ENCODE measurements at regions not wholly inside any gene's neighbourhood (a gene's known extent, or its start where the extent isn't known, plus 50 kb on each side); places are given as distances from the start of the nearest gene placed in this dataset.
"Not testable (repeated sequence)": the region's sequence is repeated elsewhere in the genome, so short reads cannot be mapped to it uniquely, and the experiment has no call there.

DNA sequence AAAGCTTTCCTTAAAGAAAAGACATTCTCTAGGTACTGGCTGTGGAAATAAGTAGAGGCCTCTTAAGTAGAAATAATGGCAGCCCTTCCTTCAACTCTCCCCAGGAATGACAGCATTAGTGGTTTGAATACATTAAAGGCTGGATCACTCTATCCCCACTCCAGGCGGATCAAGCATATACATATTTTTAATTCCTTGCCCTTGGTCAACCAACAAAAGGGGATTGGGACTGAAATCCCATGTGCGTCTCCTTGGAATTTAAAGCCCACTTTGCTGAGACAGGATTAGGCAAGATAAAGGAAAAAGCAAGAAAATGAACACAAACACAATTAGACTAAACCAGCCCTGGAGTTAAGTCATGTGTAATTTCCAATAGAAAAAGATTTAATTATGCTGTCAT lies 391.3 kb downstream of the PPP1R2C start:
- intact Hi-C loops (cut with DNase I), result no loop called here
- DNase-seq (no peak), ATAC-seq (ENCODE audit: poor library complexity) (no peak)

DNA sequence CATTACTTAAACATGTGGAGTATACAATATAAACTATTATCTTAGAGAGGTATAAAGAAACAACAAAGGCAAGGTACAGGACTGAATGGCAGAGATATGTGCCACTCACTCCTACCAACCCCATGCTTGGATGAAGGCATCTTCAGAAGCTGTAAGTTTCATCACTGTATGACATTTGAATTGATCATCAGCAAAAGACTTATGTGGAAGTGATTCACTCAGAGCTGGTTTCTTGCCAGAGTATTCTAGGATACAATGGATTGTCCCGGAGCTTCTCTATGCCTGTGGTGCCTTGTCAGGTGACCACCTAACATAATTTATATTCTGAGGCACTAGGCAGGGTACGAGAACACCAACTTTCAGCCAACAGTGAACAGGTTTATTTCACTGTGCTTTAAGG lies 392.2 kb downstream of the PPP1R2C start:
- ATAC-seq (ENCODE audit: poor library complexity) (no peak), DNase-seq (no peak)
- intact Hi-C loops (cut with DNase I), result no loop called here

DNA sequence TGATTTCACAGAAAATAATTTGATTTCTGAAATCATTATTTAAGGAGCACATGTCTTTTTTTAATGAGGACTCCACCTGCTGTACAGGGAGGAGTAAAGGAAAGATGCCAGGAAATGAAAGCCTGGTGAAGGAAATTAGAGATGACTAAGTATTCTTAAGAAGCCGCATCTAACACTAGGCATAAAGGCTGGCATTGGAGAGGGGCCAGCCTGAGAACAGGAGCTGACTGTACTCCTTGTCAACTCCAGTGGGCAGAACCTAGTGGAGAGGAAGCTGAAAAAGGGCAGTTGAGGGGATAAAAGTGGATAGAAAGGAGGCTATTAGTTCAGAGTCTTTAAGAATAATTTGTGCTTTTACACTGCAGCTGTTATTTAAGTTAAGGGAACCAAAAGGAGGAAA lies 393.0 kb downstream of the PPP1R2C start:
- intact Hi-C loops (cut with DNase I), result no loop called here
- no peak for DNase-seq
- no peak for ATAC-seq (ENCODE audit: poor library complexity)

DNA sequence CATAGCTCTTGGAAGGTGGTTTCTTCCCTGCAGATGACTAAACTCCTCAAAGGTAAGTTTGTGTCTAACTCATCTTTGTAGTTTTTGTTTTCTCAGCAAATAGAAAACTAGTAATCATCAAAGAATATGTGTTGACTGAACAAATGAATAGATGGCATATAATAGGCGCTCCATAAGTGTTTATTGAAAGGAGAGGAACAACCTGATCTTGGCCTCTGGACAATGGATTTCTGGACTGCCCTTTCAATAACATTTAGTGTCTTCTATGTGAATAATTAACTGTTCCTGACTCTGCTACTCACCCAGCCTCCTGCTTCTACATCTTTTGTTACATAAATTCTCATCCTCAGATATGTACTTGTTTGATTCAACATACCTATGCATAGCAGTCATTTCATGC lies 399.1 kb downstream of the PPP1R2C start:
- DNase-seq (no peak), ATAC-seq (ENCODE audit: poor library complexity) (no peak)
- intact Hi-C loops (cut with DNase I), result no loop called here

DNA sequence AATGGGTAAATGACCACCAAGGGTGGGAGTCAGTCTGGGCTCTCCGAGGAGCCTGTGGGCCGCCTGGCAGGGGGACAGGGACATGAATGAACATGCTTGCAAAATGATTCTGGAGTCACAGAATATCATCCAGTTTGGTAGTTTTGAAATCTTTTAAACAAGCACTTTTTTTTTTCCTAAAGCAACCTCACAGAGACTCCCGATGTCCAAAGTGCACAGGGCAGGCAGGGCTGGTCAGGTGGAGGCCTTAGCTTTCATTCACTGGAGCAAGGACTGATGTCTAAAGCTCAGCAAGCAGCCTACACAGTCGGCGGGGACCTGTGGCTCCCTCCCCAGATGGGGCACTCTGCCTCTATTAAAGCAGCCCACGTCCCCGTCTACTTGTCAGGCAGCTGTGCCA lies 402.9 kb downstream of the PPP1R2C start:
- ATAC-seq (ENCODE audit: poor library complexity) (no peak), DNase-seq (no peak)
- intact Hi-C loops (cut with DNase I), result no loop called here

DNA sequence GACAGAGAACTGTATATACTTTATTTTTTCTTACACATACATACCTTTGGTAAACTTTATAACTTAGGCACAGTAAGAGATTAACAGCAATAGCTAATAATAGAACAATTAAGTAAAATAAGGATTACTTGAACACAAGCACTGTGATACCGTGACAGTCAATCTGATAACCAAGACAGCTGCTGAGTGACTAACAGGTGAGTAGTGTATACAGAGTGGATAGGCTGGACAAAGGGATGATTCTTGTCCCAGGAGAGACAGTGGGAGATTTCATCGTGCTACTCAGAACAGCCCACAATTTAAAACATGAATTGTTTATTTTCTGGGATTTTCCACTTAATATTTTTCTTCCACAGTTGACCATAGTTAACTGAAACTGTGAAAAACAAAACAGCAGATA lies 411.8 kb downstream of the PPP1R2C start:
- intact Hi-C loops (cut with DNase I), result no loop called here
- DNase-seq (no peak), ATAC-seq (ENCODE audit: poor library complexity) (no peak)

DNA sequence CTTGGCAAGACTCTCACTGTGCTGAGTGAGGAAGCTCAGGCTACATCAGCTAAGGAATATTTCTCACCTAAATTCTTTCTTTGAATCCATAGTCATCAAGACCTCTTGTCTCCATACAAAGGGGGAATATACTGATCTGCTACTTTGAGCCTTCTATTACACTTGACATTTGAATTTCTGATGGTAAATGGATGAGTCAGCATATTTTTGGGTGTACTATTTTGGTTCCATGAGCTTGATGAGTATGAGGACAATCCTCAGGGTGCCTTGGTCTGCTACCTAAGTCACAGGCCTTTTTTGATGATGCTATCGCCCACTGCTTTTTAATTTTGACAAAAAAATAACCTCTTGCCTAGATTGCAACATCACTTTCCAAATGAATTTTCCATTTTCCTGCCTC lies 415.7 kb downstream of the PPP1R2C start:
- DNase-seq, result no peak
- intact Hi-C loops (cut with DNase I), result no loop called here
- no peak for ATAC-seq (ENCODE audit: poor library complexity)

DNA sequence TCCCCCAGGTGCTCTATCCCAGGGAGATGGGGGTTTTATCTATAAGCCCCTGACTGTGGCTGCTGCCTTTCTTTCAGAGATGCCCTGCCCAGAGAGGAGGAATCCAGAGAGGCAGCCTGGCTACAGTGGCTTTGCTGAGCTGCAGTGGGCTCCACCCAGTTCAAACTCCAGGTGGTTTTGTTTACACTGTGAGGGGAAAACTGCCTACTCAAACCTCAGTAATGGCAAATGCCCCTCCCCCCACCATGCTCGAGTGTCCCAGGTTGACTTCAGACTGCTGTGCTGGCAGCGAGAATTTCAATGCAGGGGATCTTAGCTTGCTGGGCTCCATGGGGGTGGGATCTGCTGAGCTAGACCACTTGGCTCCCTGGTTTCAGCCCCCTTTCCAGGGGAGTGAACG lies 419.6 kb upstream of the CASK start:
- intact Hi-C loops (cut with DNase I); DNase-seq; ATAC-seq (ENCODE audit: poor library complexity): not testable (repeated sequence)
